NCI-H526 (cell line): ENCODE measurements at regions not wholly inside any gene's neighbourhood (a gene's known extent, or its start where the extent isn't known, plus 50 kb on each side); places are given as distances from the start of the nearest gene placed in this dataset.
"Not testable (repeated sequence)": the region's sequence is repeated elsewhere in the genome, so short reads cannot be mapped to it uniquely, and the experiment has no call there.

Experiments used
- DNase-seq, 2 experiments: peaks; one replicate each; lab custom pipeline; 2025; lab: John Stamatoyannopoulos, UW

DNA sequence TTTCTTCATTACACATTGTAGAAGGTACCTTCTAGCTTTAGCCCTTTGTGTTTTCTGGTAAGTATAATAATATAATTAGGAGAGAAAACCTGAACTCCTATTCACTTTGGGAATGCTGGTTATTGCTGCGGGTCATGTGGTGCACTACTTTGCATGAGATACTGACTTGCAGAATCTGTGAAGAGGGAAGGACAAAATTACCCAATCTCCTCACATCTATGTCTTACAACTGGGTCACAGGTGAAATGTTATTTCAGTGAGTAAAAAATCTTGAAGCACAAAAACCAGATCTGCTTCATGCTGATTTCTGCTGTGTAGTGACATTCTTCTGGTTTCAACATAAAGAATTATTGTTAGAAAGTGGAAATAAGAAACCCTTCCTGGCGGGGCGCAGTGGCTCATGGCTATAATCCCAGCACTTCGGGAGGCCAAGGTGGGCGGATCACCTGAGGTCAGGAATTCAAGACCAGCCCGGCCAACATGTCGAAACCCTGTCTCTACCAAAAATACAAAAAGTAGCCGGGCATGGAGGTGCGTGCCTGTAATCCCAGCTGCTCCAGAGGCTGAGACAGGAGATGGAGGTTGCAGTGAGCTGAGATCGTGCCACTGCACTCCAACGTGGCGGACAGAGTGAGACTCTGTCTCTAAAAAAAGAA, 211.0 kb upstream of the REG3G start:
- no peak for DNase-seq

DNA sequence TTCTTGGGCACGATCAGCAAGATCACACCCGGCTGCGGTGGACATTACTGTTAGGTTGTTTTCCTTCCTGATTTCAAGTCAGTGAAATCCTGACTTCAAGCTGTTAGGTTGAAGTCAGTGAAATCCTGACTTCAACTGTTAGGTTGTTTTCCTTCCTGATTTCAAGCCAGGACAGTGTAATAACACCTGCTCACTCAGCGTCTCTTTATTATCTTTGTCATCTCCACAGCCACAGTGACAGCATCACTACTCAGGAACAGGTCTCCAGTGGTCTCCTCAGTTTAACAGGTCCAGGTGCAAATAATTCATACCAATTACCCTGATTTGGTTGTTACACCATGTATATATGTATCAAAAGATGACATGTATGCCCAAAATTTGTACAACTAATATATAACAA, 208.1 kb upstream of the REG3G start:
- no peak for DNase-seq

DNA sequence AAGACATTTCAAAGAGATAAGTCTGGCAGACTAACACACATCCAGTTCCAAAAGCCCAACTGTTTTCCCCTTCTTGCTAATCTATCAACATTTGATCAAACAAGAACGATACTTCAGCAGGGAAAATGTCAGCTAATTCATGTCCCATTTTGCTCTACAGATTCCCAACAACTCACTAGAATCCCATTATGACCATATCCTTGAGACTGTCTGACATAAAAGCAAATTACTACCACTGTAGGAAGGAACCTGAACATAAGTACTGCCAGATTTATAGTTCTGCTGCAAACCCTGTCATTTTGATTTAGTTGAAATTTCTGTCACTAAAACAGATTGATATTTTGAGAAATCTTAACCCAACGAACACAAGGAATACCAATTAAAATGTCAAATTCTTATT, 193.0 kb upstream of the REG3G start:
- no peak for DNase-seq

DNA sequence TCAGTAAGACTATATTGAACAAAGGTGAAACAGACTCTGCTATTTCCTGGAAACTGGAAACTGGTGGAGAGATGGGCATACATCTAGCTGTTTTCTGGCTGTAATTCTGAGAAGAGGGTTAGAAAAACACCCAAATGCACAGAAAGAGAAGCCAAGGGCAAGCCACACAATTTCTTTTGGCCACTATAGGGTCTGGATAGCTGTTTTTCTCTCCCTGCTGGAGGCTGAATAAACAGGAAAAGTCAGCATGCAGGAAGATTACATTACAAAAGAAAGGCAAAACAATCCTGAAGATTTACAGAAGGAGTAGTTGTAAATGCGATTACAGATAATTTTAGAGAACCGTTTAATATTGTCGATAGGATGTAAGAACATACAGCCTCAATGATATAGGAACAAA, 186.2 kb upstream of the REG3G start:
- DNase-seq: no peak

DNA sequence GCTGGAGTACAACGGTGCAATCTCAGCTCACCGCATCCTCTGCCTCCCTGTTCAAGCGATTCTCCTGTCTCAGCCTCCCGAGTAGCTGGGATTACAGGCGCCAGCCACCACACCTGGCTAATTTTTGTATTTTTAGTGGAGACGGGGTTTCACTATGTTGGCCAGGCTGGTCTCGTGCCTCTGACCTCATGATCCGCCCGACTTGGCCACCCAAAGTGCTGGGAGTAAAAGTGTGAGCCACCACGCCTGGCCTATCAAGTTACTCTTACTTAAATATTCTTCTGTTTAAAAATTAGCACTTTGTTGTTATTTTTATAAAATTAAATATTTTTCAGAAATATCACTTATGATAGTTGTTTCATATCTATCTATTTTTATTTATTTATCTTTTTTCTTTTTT, 185.2 kb upstream of the REG3G start:
- DNase-seq: not testable (repeated sequence)

DNA sequence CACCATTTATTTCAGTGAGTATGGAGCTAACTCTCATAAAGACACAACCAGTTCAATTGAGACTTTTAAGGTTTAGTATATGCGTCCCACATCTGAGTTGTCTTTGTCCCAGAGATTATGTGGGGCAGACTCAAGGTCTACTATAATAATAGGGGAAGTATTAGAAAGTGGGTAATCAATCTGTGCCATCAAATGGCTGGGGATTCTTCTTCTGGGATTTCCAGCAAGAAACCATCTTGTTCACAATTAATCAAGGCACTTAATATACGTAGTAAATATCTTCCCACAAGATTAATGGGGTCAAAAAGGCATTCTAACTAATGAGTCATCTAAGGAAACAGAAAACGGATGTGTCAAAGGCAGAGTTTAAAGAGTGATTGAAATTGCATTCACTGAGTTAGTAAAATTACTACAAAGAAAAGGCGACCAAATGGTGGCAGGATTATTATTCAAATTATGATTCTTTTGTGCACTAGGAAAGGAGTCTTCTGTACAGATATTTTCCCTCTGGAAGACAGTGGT, 179.8 kb upstream of the REG3G start:
- no peak for DNase-seq

DNA sequence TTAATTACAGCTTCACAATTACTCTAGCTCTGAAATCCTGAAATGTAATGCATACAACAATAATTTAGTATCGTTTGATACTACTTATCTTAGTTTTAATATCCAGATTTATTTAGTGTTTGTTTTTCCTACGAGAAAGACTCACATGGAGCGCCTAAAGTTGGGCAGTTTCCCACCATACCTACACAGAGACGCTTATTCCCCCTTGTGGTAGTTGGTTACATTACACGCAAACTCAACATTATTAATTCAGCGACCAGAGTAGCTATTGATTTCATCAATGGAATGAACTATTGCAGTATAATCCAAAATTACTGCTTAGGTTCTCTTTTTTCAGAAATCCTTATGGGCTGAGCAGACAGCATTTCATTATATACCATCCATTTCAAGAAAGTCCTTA, 164.0 kb upstream of the REG3G start:
- DNase-seq: peak; percentile 6 to 34

DNA sequence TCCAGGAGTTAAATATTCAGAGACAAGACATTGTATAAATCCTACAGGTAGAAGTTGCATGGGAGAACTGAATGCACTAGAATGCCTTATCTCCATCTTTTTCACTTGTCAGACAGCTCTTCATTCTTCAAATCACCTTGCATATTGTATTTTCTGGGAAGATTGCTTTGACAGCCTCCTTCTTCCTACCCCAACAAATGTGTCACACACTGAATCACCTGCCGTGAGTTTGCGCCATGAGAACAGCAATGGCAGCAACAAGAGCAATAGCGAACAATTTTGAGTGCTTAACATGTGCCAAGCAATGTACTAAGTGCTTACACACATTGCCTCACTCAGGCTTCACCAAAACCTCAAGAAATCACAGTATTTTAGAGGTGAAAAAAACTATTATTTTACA, 161.3 kb upstream of the REG3G start:
- DNase-seq: no peak

DNA sequence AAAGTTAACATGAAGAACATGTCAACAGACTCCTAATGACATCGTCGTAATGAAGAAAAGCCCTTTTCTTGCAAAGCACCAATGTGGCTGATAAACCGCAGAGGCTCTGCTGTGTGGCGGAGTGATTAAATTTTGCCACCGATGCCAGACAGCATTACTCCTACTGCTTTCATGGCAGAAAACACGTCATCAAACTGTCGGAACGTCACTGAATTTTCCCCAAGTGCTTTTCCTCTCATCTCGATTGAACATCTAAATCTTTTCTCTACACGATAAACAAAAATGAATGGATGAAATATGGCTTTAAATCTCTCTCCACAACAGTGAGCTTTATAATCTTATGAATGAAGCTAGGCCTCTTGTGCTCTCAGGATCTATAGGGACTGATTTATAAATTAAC, 159.8 kb upstream of the REG3G start:
- no peak for DNase-seq

DNA sequence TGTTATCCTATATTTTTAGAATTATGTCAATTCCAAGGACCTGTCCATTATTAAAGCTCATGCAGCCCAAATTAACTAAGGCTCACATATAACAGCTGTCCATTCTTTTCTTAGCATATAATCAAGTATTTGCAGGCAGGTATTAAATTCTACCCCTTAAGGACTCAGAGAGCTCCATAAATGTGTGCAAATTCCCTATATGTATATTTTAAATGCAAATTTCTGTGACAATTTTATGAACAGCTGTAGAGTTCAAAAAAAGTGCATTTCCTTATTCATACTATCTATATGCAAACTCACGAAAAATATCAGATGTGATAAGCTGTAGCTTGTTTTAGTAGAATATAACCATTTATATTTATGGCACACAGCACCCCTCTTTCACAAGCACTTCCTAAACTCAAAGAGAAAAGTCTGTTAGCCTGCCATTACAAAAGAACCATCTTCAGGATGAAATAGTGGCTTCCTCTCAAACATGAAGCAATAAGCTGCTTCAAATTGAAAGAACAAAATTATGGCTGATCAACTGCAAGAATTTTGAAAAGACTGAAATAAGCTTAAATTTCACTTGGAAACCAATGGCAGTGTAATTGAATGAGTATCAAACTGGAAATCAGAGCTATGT, 155.0 kb upstream of the REG3G start:
- no peak for DNase-seq

DNA sequence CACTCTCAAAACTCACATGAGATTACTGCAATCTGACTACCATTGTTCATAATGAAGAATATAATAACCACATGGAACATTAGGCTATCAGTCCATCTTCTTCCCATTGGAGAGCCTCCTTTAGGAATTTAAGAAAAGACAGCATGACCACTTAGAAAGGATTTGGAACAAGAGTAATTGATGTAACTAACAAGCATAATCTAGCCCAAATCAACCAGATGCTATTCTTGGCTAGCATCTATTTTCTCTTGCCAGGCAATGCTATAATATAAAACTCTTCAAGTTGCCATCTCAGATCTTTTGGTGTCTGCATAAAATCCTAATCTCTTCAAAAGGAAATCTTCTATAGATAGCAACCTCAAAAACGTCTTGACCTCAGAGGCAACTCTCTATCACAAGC, 152.0 kb upstream of the REG3G start:
- DNase-seq: no peak

DNA sequence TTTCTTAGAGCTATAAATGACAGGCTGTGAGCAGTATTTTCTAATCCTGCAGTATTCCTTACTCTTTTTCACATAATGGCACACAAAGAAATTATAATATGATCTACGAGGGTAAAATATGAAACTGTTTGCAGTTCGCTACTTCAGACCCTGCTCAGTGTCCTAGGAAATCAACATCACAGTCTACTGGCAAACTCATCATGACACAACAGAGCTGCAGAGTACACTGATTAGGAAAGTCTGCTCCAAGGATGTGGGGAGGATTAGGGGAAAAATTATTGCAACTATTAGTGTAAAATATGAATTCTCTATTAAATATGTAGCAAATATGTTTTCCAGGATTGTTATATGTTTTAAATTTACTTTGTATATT, 149.2 kb upstream of the REG3G start:
- no peak for DNase-seq

DNA sequence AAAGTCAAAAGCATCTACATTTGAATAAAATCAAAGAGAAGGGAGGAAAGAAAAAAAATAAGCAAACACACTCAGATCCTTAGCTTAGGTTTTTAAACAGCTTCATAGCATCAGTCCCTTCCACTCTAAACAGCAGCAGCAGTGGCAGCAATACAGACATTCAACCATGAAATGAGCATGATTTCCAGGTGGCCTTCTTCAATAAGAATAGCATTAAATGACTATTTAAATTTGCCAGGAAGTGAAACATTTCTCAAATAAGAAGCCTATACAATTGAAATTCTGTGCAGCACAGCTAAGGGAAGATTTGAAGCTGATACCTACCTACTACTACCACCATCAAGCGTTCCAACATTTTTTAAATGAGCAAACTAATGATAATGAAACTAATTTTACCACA, 138.1 kb upstream of the REG3G start:
- DNase-seq: no peak

DNA sequence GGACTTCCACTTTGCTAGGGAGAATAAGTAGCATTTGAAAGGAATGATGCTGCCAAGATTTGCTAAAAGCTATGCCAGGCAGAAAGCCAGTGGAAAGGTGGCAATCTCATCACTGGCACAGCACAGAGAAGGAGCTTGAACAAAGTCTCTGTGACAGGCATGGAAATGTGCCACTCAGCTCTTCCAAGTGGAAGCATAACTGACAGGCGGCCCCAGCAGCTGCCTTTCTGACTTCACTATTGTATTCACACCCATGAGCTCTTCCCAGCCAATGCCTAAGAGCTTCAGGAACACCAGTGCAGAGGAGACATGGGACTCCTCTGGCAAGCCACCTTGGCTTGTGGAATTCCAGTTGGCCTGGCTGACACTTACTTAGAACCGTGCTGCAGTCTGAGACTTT, 134.6 kb upstream of the REG3G start:
- DNase-seq: no peak

DNA sequence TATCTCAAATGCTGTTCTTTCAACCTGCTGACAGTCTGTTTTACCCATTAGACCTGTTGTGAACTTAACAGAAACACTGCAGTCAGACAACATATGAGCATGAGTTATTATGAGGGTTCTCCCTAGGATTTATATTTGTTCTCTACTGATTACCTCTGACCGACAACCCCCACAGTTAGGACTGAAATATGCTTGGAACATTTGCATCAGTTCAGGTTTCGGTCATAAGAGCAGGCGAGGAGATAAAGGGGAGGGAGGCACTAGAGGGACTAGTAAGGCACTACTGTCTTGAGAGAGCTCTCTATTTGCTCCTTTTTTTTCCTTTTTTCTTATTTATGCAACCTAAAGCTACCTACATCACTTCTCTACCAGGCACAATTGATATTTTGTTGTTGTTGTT, 133.2 kb upstream of the REG3G start:
- DNase-seq: no peak

DNA sequence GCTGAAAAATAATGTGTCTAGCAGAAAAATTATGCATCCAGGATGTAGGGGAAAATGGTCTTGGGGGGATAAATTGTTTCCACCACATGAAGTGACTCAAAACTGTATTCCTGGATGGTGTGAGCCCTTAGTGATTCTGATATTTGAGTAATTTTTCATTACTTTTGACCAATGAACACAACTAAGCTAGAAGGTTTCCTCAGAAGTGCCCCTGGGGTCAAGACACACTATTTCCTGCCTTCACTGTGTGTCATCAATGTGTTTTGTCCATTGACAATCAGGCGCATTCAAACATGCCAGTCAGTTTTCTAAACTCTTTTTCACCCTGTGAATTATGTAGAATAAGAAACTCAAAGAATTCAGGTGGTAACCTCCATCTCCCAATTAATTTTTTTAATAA, 130.5 kb upstream of the REG3G start:
- no peak for DNase-seq

DNA sequence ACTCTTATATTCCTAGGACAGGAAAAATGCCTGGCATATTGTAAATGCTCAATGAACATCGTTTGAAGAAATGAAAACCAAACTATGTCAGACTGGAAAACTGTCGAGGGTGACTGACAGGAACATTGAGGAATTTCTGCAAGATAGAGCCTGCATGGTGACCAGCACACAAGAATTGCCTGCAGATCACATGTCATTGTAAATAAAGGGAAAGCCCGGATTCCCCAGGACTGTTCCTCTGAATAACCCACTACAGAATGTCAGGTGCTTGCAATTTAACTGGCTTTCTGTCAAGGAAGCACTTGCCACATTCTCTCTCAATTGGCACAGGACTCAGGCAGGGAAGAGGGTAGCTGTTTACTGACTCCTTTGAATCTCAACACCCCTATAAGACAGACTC, 129.0 kb upstream of the REG3G start:
- DNase-seq: no peak

DNA sequence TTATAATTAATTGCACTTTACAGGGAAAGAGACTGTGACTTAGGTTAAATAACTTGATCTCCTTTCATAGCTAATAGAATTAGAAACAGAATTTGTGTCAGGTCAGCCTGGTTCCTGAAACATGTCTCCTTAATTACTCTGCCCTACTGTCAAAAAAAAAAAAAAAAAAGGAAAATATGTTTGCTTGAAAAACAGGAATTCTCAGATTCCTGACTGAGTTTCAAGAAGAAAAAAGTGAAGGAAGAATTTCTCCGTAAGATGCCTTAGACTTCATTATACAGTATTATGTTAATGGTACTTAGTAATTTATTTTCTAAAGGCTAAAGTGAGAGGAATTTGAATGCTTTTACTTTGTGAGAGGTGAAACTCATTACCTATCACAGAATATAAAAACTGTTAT, 118.4 kb upstream of the REG3G start:
- DNase-seq: no peak

DNA sequence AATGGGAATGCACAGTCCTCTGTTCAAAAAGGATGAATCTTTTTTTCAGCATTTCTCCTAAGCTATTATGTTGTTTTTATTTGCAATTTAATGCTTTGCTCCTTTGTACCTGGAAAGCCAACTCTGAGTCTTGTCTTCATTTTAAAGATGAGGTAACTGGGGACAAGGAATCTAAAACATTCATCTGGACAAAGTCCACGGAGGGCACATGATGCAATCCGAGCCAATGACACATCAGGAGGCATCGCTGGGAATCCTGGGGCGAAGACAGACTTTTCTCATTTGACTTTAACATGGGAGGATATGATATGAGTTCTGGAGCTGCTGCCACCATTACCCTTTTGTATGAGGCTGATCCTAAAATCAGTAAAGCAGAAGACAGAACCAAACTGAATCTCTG, 116.5 kb upstream of the REG3G start:
- no peak for DNase-seq

DNA sequence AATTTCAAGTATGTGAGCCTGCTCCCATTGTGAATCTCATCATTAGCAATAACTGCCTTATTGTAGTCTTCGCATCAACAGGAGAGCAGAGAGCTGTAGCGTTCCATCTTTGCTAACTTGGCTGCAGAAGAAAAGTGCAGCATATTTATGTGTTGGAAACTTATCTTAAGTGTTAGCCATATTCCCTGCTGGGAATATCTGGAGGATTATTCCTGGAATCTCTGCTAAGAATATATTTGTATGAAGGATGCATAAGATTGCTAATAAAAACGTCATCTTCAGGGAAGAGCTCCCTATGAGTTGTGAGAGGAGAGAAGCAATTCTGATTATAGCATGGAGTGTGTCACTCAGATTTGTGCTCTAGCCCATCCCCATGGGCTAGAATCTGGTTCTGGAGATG, 115.1 kb upstream of the REG3G start:
- no peak for DNase-seq

DNA sequence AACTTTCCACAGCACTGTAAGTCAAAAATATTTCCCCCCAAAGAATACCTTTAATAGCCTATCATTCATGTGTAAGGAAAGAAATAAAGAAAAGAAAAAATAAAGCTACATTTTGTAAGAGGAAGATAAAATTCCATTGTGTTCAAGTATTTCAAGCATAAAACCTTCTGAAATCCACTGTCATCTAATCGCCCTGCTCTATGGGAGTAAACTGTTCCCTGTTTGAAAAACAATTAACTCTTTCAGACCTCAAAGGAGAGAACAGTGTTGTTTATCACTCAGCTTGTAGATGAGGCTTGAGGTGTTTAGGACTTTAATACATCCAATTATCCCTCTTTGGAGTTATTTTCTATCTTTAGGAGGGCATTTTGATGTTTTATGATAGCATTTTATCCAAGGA, 112.2 kb upstream of the REG3G start:
- DNase-seq: no peak

DNA sequence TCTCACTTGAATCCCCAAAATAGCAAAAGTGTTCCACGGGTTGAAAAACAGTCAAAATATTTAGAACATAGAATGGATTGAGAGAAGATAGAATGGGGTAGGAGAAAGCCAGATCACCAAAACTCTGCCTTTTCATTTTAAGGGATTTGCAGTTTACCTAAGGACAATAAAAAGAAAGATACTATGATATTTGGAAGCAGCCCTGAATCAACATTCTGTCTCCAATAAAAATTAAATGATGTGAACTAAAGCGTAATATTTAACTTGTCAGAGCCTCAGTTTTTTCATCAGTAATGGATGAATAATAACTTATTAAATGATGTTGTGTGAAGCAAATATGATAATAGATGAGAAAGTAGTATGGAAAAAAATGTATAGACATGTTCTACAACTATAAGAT, 100.2 kb upstream of the REG3G start:
- no peak for DNase-seq

DNA sequence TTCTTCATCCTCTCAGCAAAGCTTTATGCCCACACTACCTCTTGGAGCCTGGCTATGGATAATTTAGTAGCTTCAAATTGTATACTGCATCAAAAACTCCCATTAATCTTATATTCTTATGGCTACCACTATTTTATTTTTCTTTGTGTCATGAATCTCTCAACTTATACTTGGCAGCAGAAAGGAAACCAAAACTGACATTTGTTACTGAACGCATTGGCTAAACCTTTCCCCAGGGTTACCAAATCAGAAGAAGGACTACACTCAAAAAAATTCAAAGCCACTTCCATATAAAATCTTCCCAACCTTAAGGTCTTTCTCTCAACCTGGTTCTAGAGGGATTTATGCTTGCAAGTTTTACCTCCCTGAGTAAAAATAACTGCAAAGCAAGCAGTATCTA, 97.0 kb upstream of the REG3G start:
- no peak for DNase-seq

DNA sequence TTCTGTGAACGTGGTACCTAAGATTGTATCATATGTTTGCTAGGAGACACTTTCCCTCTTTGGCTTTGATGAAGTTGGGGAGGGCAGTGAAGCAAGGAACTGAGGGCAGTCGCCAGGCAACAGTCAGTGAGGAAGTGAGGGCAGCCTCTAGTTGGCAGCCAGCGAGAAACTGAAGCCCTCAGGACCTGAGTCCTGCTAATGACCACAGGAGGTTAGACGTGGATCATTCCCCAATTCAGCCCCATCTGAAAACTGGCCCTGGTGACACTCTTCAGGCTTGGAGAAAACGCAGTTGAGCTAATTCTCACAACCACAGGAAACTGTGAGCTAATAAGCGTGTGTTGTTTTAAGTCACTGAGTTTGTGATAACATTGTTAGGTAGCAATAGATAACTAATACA, 84.5 kb upstream of the REG3G start:
- DNase-seq: no peak
